ENCODE measurements at regions not wholly inside any gene's neighbourhood (a gene's known extent, or its start where the extent isn't known, plus 50 kb on each side); places are given as distances from the start of the nearest gene placed in this dataset.

DNA sequence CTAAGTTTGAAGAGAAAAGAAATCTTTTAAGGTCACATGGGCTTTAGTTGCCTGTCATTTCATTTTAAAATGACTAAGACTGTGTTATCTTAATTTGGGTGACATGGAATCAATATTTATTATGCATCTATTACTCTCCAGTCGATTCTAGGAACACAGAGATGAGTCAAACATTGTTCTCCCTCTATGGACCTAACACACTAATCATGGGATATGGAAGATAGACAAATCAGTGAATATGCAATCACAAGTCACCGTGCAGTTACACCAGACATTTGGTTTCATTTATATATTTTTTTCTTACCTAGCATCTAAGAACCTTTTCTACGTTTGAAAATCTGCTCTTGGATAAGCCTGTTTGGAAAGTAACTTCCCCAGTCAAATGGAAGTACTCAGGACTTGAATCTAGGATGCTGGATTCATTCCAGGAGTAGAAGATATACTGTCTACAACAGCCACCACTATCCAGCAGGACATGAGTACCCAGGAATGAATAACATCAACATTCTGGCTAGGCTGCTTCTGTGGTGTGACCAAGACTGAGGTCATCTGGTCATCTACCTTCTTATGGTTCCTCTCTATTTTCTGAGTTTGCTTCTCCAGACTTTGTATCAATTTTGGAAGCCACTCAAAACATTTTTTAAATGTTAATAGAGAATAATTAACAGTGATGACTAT is 902.9 kb upstream of the LRRN3 start:
- TF ChIP-seq OSR2 (tag by site-specific recombination; IDR thresholded peaks at IDR 0.05) (no peak), ZNF747 (tag by site-specific recombination; IDR thresholded peaks at IDR 0.05) (no peak), TCF7L2 (IDR thresholded peaks at IDR 0.05; ENCODE audit: borderline replicate concordance, low read depth, low read length) (no peak), ZNF223 (tag by site-specific recombination; IDR thresholded peaks at IDR 0.05) (no peak)
- TF ChIP-seq, protein P1, sequence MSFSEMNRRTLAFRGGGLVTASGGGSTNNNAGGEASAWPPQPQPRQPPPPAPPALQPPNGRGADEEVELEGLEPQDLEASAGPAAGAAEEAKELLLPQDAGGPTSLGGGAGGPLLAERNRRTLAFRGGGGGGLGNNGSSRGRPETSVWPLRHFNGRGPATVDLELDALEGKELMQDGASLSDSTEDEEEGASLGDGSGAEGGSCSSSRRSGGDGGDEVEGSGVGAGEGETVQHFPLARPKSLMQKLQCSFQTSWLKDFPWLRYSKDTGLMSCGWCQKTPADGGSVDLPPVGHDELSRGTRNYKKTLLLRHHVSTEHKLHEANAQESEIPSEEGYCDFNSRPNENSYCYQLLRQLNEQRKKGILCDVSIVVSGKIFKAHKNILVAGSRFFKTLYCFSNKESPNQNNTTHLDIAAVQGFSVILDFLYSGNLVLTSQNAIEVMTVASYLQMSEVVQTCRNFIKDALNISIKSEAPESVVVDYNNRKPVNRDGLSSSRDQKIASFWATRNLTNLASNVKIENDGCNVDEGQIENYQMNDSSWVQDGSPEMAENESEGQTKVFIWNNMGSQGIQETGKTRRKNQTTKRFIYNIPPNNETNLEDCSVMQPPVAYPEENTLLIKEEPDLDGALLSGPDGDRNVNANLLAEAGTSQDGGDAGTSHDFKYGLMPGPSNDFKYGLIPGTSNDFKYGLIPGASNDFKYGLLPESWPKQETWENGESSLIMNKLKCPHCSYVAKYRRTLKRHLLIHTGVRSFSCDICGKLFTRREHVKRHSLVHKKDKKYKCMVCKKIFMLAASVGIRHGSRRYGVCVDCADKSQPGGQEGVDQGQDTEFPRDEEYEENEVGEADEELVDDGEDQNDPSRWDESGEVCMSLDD (tag by site-specific recombination; IDR thresholded peaks at IDR 0.05) = no peak
